SK-N-MC (cell line): ENCODE measurements at regions not wholly inside any gene's neighbourhood (a gene's known extent, or its start where the extent isn't known, plus 50 kb on each side); places are given as distances from the start of the nearest gene placed in this dataset.

Experiments used
- DNase-seq: peaks from one replicate; pipeline ENCODE4 v3.0.0-alpha.2; 2011; ENCODE audit warnings: low read depth, low spot score
- H3K27ac ChIP-seq: fragments of 200-600 bp; sonication (generic); 2 replicates; pipeline ENCODE4 v1.5.1; 2016; ENCODE audit warnings: mixed run types
- H3K36me3 ChIP-seq: fragments of 200-600 bp; sonication (generic); 2 replicates; pipeline ENCODE4 v1.6.1; 2017; ENCODE audit warnings: antibody characterized with exemption, low read length, mixed read lengths; ENCODE audit not compliant: insufficient read depth
- H3K4me3 ChIP-seq: fragments of 200-600 bp; sonication (generic); 2 replicates; pipeline ENCODE4 v1.5.1; 2016
- H3K9ac ChIP-seq: fragments of 200-600 bp; sonication (generic); 2 replicates; pipeline ENCODE4 v1.8.0; 2017; ENCODE audit warnings: mixed run types, mixed read lengths; ENCODE audit not compliant: insufficient read length
- H3K9me3 ChIP-seq: fragments of 200-600 bp; sonication (generic); 2 replicates; pipeline ENCODE4 v1.6.1; 2017; ENCODE audit warnings: low read depth, mild to moderate bottlenecking, antibody characterized with exemption, low read length, moderate library complexity, mixed read lengths
- EZH2 ChIP-seq: fragments of 200-600 bp; sonication (generic); IDR thresholded peaks from one replicate; pipeline ENCODE4 v1.6.1; 2017; ENCODE audit warnings: antibody characterized with exemption
- FOXP2 ChIP-seq: optimal IDR thresholded peaks from 2 replicates; pipeline ENCODE3; 2011; ENCODE audit warnings: mild to moderate bottlenecking, moderate library complexity; ENCODE audit not compliant: insufficient read depth; ENCODE audit errors: extremely low read length, control extremely low read depth
- POLR2AphosphoS5 ChIP-seq: IDR thresholded peaks from 2 replicates; pipeline ENCODE4 v1.6.1; 2012; ENCODE audit warnings: mild to moderate bottlenecking, low read depth, low read length, borderline replicate concordance

DNA sequence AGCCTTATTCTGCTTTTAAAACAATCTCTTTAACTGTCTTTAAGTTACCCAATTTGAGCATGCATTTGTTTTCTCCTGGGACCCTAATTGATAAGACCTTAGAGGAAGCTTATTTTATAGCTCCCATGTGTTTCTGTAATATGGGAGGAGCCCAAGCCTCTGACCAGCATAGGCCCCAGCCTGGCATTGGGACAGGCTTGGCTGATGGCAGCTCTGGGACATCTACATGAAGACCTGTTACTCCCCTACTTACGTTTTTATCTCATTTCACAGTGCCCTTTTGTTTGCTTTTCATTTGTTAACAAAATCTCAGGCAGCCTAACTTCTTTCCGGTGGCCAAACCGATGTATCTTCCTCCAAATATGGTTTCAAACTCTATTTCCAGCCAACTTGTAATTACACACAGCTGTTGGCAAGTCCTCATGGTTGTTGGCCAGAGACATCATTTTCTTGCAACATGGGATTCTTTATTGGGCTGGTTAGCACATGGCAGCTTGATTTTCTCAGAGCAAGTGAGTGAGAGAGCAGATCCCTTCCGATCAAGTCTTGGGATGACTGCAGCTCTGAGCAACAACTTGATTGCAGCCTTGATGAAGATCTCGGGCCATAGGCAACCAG, 1117.5 kb downstream of the AACS start:
- no peak overlapping the region for H3K9ac ChIP-seq
- no peak overlapping the region for H3K4me3 ChIP-seq
- no peak for DNase-seq
- TF ChIP-seq EZH2 = no peak
- TF ChIP-seq POLR2AphosphoS5 = no peak
- TF ChIP-seq FOXP2 = no peak
- no peak overlapping the region; the same call in 1 of the 2 replicates for H3K27ac ChIP-seq
- no peaks in the 10 kb centered on the region for H3K36me3 ChIP-seq
- no peaks in the 10 kb centered on the region for H3K9me3 ChIP-seq

- H3K9ac ChIP-seq = no peak overlapping the region
- DNase-seq = no peak
- no peaks in the 10 kb centered on the region for H3K36me3 ChIP-seq
- TF ChIP-seq FOXP2 = no peak
- no peak overlapping the region for H3K4me3 ChIP-seq
- no peaks in the 10 kb centered on the region for H3K9me3 ChIP-seq
- no peak overlapping the region for H3K27ac ChIP-seq
These were observed 1119.8 kb downstream of the AACS start for GRCh38 chr12:126185025-126185424.

GRCh38 chr12:126189856-126190255, 1124.6 kb downstream of the AACS start:
- Histone ChIP-seq H3K9ac (no peak overlapping the region), H3K27ac (no peak overlapping the region), H3K9me3 (no peaks in the 10 kb centered on the region), H3K36me3 (no peaks in the 10 kb centered on the region), H3K4me3 (no peak overlapping the region)
- no peak for DNase-seq
- TF ChIP-seq FOXP2 = no peak
- TF ChIP-seq EZH2 = no peak
- TF ChIP-seq POLR2AphosphoS5 = no peak

- no peaks in the 10 kb centered on the region for H3K9me3 ChIP-seq
- no peak for TF ChIP-seq POLR2AphosphoS5
- no peak for TF ChIP-seq FOXP2
- no peak for TF ChIP-seq EZH2
- H3K4me3 ChIP-seq = no peak overlapping the region
- DNase-seq = no peak
- H3K9ac ChIP-seq = no peak overlapping the region
- no peaks in the 10 kb centered on the region for H3K36me3 ChIP-seq
- H3K27ac ChIP-seq = no peak overlapping the region
These were observed 1126.0 kb downstream of the AACS start for GRCh38 chr12:126191031-126191891.

DNA sequence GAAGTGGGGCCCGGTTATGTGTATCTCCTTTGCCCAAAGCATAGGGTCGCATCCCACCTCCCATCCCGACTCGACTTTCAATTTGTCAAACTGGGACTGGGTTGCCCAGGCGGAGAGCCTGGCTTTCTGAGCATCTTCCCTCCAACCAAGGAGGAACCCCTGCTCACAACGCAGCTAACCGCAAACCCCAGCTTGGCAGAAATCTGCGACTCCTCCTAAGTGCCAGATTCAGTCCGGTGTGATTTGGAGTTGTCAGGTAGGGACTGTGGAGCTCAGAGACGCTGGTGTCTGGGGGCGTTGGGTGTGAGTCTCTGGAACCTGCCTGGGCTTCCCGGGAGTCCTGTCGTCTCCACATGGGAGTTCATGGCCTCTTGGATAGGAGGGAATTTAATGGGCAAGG, 1126.7 kb downstream of the AACS start:
- no peaks in the 10 kb centered on the region for H3K36me3 ChIP-seq
- no peak overlapping the region for H3K4me3 ChIP-seq
- H3K9ac ChIP-seq = no peak overlapping the region

DNA sequence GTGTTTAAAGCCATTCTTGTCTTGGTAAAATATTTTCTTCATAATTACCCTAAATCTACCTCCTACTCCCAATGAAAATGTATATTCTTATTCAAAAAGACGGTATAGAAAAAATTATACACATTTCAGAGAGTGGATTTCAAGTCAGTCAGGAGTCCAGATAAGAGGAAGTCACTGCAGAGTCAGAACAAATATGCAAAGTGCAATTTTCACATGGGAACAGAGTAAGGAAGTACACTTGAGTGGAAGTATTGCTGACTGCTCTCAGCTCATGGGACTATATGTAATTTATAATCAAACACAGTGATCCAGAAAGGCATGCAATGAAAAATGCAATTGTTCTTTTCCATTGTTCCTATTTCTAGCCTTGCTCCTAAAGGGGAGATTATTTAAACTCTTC, 1128.0 kb downstream of the AACS start:
- H3K9me3 ChIP-seq = no peaks in the 10 kb centered on the region
- no peaks in the 10 kb centered on the region for H3K36me3 ChIP-seq
- no peak for DNase-seq
- no peak for TF ChIP-seq EZH2
- TF ChIP-seq POLR2AphosphoS5 = no peak
- no peak overlapping the region for H3K9ac ChIP-seq
- H3K27ac ChIP-seq = no peak overlapping the region
- H3K4me3 ChIP-seq = no peak overlapping the region

More for the DNA sequence above, 1126.7 kb downstream of the AACS start:
- TF ChIP-seq EZH2 (no peak), FOXP2 (no peak), POLR2AphosphoS5 (no peak)
- H3K9me3 ChIP-seq = no peaks in the 10 kb centered on the region
- no peak for DNase-seq
- no peak overlapping the region for H3K27ac ChIP-seq

- Histone ChIP-seq H3K36me3 (no peaks in the 10 kb centered on the region), H3K4me3 (no peak overlapping the region), H3K9ac (no peak overlapping the region), H3K27ac (no peak overlapping the region), H3K9me3 (no peaks in the 10 kb centered on the region)
- no peak for TF ChIP-seq FOXP2
- no peak for TF ChIP-seq POLR2AphosphoS5
- TF ChIP-seq EZH2 = no peak
- no peak for DNase-seq
These were observed 1131.0 kb downstream of the AACS start for GRCh38 chr12:126196263-126196662.

DNA sequence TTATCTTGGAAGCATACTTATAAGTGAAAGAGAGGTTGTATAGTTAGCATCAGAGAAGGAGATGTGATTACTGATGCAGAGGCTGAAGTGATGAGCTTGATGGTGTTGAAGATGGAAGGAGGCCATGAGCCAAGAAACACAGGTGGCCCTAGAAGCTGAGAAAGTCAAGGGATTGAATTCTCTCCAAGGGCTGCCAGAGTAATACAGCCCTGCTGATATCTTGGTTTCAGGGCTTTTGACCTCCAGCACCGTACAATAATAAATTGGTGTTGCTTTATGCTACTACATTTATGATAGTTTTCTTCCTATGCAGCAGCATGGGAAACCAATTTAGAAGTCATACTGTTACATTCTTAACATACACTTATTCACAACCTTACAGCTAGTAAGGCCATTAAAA, 1133.3 kb downstream of the AACS start:
- TF ChIP-seq EZH2 (no peak), FOXP2 (no peak), POLR2AphosphoS5 (no peak)
- Histone ChIP-seq H3K36me3 (no peaks in the 10 kb centered on the region), H3K4me3 (no peak overlapping the region), H3K9me3 (no peaks in the 10 kb centered on the region), H3K9ac (no peak overlapping the region), H3K27ac (no peak overlapping the region)
- no peak for DNase-seq
